H9 (cell line): ENCODE measurements at regions not wholly inside any gene's neighbourhood (a gene's known extent, or its start where the extent isn't known, plus 50 kb on each side); places are given as distances from the start of the nearest gene placed in this dataset.

Experiments
- DNase-seq: peaks from one replicate; pipeline ENCODE4 v3.0.0-alpha.2; 2017
- H2AFZ ChIP-seq: one replicate; pipeline ENCODE4 v1.6.1; 2013; ENCODE audit warnings: mild to moderate bottlenecking, low read length, control low read depth, moderate library complexity
- H2AK5ac ChIP-seq: 2 replicates; pipeline ENCODE4 v1.6.1; 2013; ENCODE audit warnings: low read length, control low read depth, mixed read lengths; ENCODE audit not compliant: insufficient read length
- H2BK120ac ChIP-seq: one replicate; pipeline ENCODE4 v1.6.1; 2013; ENCODE audit warnings: low read depth, mild to moderate bottlenecking, low read length, control low read depth, inconsistent platforms; ENCODE audit not compliant: poor library complexity, severe bottlenecking
- H2BK12ac ChIP-seq: 2 replicates; pipeline ENCODE4 v1.6.1; 2013; ENCODE audit warnings: low read length, control low read depth, mixed read lengths, low read depth; ENCODE audit not compliant: insufficient read length
- H2BK15ac ChIP-seq: 2 replicates; pipeline ENCODE4 v1.6.1; 2013; ENCODE audit warnings: low read depth, low read length, control low read depth
- H2BK20ac ChIP-seq: one replicate; pipeline ENCODE4 v1.6.1; 2013; ENCODE audit warnings: low read depth, mild to moderate bottlenecking, low read length, control low read depth, inconsistent platforms; ENCODE audit not compliant: poor library complexity, severe bottlenecking
- H2BK5ac ChIP-seq: 2 replicates; pipeline ENCODE4 v1.6.1; 2013; ENCODE audit warnings: low read length, control low read depth, mixed read lengths; ENCODE audit not compliant: insufficient read length
- H3K14ac ChIP-seq: 2 replicates; pipeline ENCODE4 v1.6.1; 2013; ENCODE audit warnings: low read length, control low read depth; ENCODE audit not compliant: insufficient read depth
- H3K18ac ChIP-seq: 2 replicates; pipeline ENCODE4 v1.6.1; 2013; ENCODE audit warnings: low read depth, mild to moderate bottlenecking, mixed read lengths, low read length, control low read depth; ENCODE audit not compliant: insufficient read length
- H3K23ac ChIP-seq: 2 replicates; pipeline ENCODE4 v1.6.1; 2013; ENCODE audit warnings: low read length, control low read depth, mixed read lengths, low read depth; ENCODE audit not compliant: insufficient read length
- H3K23me2 ChIP-seq: 2 replicates; pipeline ENCODE4 v1.6.1; 2013; ENCODE audit warnings: low read depth, mild to moderate bottlenecking, mixed read lengths, low read length, control low read depth; ENCODE audit not compliant: insufficient read length, poor library complexity, severe bottlenecking
- H3K27ac ChIP-seq: 2 replicates; pipeline ENCODE4 v1.5.1; 2013; ENCODE audit warnings: low read length, control low read depth, mixed read lengths, low read depth; ENCODE audit not compliant: insufficient read length
- H3K27me3 ChIP-seq: 2 replicates; pipeline ENCODE4 v1.6.1; 2013; ENCODE audit warnings: low read length, control low read depth, inconsistent platforms; ENCODE audit not compliant: insufficient read depth
- H3K4ac ChIP-seq: 2 replicates; pipeline ENCODE4 v1.6.1; 2013; ENCODE audit warnings: low read depth, mild to moderate bottlenecking, control low read depth, inconsistent platforms, low read length, moderate library complexity
- H3K4me1 ChIP-seq: 2 replicates; pipeline ENCODE4 v1.6.1; 2013; ENCODE audit warnings: low read length, control low read depth, inconsistent platforms; ENCODE audit not compliant: insufficient read depth
- H3K4me2 ChIP-seq: 2 replicates; pipeline ENCODE4 v1.6.1; 2013; ENCODE audit warnings: low read length, control low read depth, mixed read lengths; ENCODE audit not compliant: insufficient read length, insufficient read depth
- H3K56ac ChIP-seq: 2 replicates; pipeline ENCODE4 v1.6.1; 2013; ENCODE audit warnings: low read depth, mild to moderate bottlenecking, mixed read lengths, low read length, control low read depth; ENCODE audit not compliant: insufficient read length
- H3K79me1 ChIP-seq: 2 replicates; pipeline ENCODE4 v1.6.1; 2013; ENCODE audit warnings: low read depth, mild to moderate bottlenecking, moderate library complexity, low read length, control low read depth, inconsistent platforms; ENCODE audit not compliant: insufficient read depth, poor library complexity, severe bottlenecking
- H3K79me2 ChIP-seq: 2 replicates; pipeline ENCODE4 v1.6.1; 2013; ENCODE audit warnings: low read length, control low read depth, inconsistent platforms; ENCODE audit not compliant: insufficient read depth
- H3K9ac ChIP-seq: 2 replicates; pipeline ENCODE4 v1.6.1; 2013; ENCODE audit warnings: low read length, control low read depth, mixed read lengths; ENCODE audit not compliant: insufficient read length; ENCODE audit errors: extremely low read depth
- H3K9me3 ChIP-seq: one replicate; pipeline ENCODE4 v1.6.1; 2013; ENCODE audit warnings: low read depth, low read length, inconsistent platforms; ENCODE audit not compliant: control insufficient read depth
- H3T11ph ChIP-seq: one replicate; pipeline ENCODE4 v1.6.1; 2013; ENCODE audit warnings: mild to moderate bottlenecking, low read length, control low read depth, inconsistent platforms
- H4K20me1 ChIP-seq: one replicate; pipeline ENCODE4 v1.6.1; 2013; ENCODE audit not compliant: control insufficient read depth, insufficient read length, insufficient read depth
- H4K5ac ChIP-seq: 2 replicates; pipeline ENCODE4 v1.6.1; 2013; ENCODE audit warnings: low read depth, mild to moderate bottlenecking, mixed read lengths, low read length, control low read depth; ENCODE audit not compliant: insufficient read length
- H4K8ac ChIP-seq: replicated peaks from 2 replicates; pipeline ENCODE4 v1.6.1; 2013; ENCODE audit warnings: low read length, control low read depth, mixed read lengths, low read depth; ENCODE audit not compliant: insufficient read length
- H4K91ac ChIP-seq: 2 replicates; pipeline ENCODE4 v1.6.1; 2013; ENCODE audit warnings: low read depth, mild to moderate bottlenecking, moderate library complexity, mixed read lengths, low read length, control low read depth; ENCODE audit not compliant: insufficient read length
- H3K27ac Mint-ChIP-seq, 3 experiments: 2 replicates in 2 of 3; 3 replicates in 1 of 3; pipeline ENCODE4 v1.8.0; 2020 to 2021; ENCODE audit warnings: mixed read lengths in 3 of 3, mild to moderate bottlenecking in 1 of 3, moderate library complexity in 1 of 3
- H3K27me3 Mint-ChIP-seq: 2 replicates; pipeline ENCODE4 v1.8.0; 2021; ENCODE audit warnings: low read depth, mild to moderate bottlenecking, moderate library complexity, mixed read lengths
- H3K36me3 Mint-ChIP-seq, 3 experiments: 2 replicates in 2 of 3; 3 replicates in 1 of 3; pipeline ENCODE4 v1.8.0; 2020 to 2021; ENCODE audit warnings: low read depth in 3 of 3, mixed read lengths in 3 of 3; ENCODE audit not compliant: insufficient read depth in 1 of 3
- H3K4me1 Mint-ChIP-seq, 2 experiments: 2 replicates each; pipeline ENCODE4 v1.8.0; 2020; ENCODE audit warnings: mixed read lengths in 2 of 2
- H3K4me3 Mint-ChIP-seq, 2 experiments: 2 replicates in 1 of 2; 3 replicates in 1 of 2; pipeline ENCODE4 v1.8.0; 2020 to 2021; ENCODE audit warnings: mild to moderate bottlenecking in 2 of 2, mixed read lengths in 2 of 2, moderate library complexity in 1 of 2
- H3K9me3 Mint-ChIP-seq, 2 experiments: 2 replicates in 1 of 2; 3 replicates in 1 of 2; pipeline ENCODE4 v1.8.0; 2020; ENCODE audit warnings: mild to moderate bottlenecking in 2 of 2, mixed read lengths in 2 of 2, moderate library complexity in 1 of 2
- CTCF ChIP-seq: fragments of 200-600 bp; sonication (generic); conservative IDR thresholded peaks from 3 replicates; pipeline ENCODE4 v1.8.0; 2021; ENCODE audit warnings: antibody characterized with exemption, mild to moderate bottlenecking
- WGBS: extraction: QIAGEN DNeasy Blood & Tissue Kit; methylation state at CpG from one replicate; pipeline ENCODE4 v1.1.7; 2013; ENCODE audit warnings: missing lambda C conversion rate, low lambda C conversion rate, mixed read lengths; ENCODE audit not compliant: insufficient read length; ENCODE audit errors: extremely low coverage; 5-methylcytosine and 5-hydroxymethylcytosine counted together

GRCh38 chr16:86243123-86243473 is 267.2 kb upstream of the FOXF1 start:
- Histone ChIP-seq H4K5ac (no peak overlapping the region), H2AK5ac (no peak overlapping the region), H3K79me2 (no peaks in the 10 kb centered on the region), H3K27me3 (no peaks in the 10 kb centered on the region), H4K20me1 (no peaks in the 10 kb centered on the region), H2AFZ (no peak overlapping the region), H3T11ph (no peak overlapping the region), H3K23me2 (no peaks in the 10 kb centered on the region), H3K79me1 (no peaks in the 10 kb centered on the region), H2BK15ac (no peak overlapping the region), H3K9ac (no peak overlapping the region), H3K9me3 (no peaks in the 10 kb centered on the region), H2BK120ac (no peak overlapping the region), H3K27ac (no peak overlapping the region), H2BK12ac (no peak overlapping the region), H3K18ac (no peak overlapping the region), H3K4me2 (no peak overlapping the region), H3K14ac (no peak overlapping the region), H4K8ac (no peak overlapping the region), H3K23ac (no peak overlapping the region), H3K4ac (no peak overlapping the region), H4K91ac (no peak overlapping the region), H3K4me1 (no peaks in the 10 kb centered on the region; the same call in 1 of the 2 replicates), H2BK5ac (no peak overlapping the region), H3K56ac (no peak overlapping the region), H2BK20ac (no peak overlapping the region)
- Mint-ChIP-seq H3K9me3 (peaks cover 9 to 10% of the 10 kb centered on the region in 2 experiments; a peak in 4 of 5 replicates), H3K27me3 (peaks cover 22% of the 10 kb centered on the region), H3K4me3 (no peak overlapping the region), H3K27ac (no peak overlapping the region; a peak in 2 of 7 replicates), H3K36me3 (peaks cover 0 to 5% (median 4%) of the 10 kb centered on the region in 3 experiments), H3K4me1 (peaks cover 24 to 26% of the 10 kb centered on the region in 2 experiments)
- TF ChIP-seq CTCF = no peak
- no peak for DNase-seq
- WGBS = no CpG with 5 or more reads among the region's 6 CpGs
